ENCODE measurements at regions not wholly inside any gene's neighbourhood (a gene's known extent, or its start where the extent isn't known, plus 50 kb on each side); places are given as distances from the start of the nearest gene placed in this dataset.

- TF ChIP-seq POLR2A (IDR thresholded peaks at IDR 0.05; ENCODE audit: low read length) (no peak), GATA1 (IDR thresholded peaks at IDR 0.05; ENCODE audit: low read depth, low read length) (no peak)
Observed at GRCh38 chr14:96660667-96661066, 136.5 kb upstream of the VRK1 start.

Data from erythroblast (primary cell).